H7 (cell line): ENCODE measurements at regions not wholly inside any gene's neighbourhood (a gene's known extent, or its start where the extent isn't known, plus 50 kb on each side); places are given as distances from the start of the nearest gene placed in this dataset.

Experiments used
- DNase-seq: peaks from one replicate; pipeline ENCODE4 v3.0.0; 2012
- H3K27me3 ChIP-seq: 2 replicates; pipeline ENCODE4 v1.6.0; 2011; ENCODE audit warnings: mild to moderate bottlenecking, low read length; ENCODE audit not compliant: control insufficient read depth, insufficient read depth
- H3K36me3 ChIP-seq: replicated peaks from 2 replicates; pipeline ENCODE4 v1.5.1; 2011; ENCODE audit warnings: low read length; ENCODE audit not compliant: control insufficient read depth, insufficient read depth
- H3K4me3 ChIP-seq: 2 replicates; pipeline ENCODE4 v1.5.1; 2011; ENCODE audit warnings: low read depth, mild to moderate bottlenecking, control low read depth, low read length, moderate library complexity; ENCODE audit not compliant: insufficient read depth

DNA sequence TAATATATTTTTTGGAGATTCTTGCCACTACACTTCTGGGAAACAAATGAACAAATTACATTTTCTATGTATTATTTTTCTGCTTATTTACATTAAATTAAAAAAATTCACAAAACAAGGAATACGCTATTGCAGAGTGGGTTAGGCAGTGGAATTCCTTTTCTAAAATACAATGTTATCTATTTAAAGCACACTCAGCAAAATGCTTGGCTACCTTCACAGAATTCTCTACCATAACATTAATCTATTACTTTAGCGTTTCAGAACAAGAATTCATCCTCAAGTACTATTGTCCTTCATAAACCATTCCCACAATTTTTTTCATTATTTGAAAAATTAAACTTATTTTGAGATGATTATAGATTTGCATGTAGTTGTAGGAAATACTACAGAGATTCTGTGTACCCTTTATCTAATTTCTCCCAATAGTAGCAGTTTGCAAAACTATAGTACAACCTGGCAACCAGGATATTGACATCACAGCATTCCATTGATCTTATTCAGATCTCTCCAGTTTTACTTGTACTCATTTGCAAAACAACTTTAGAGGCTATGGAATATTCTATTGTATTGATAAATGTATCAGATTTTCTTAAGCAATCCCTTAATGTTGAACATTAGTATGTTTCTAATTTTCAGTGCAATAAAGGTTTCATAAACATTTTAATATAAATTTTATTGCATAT, 120.9 kb downstream of the DLEU7 start:
- no peaks in the 10 kb centered on the region for H3K27me3 ChIP-seq
- no peak for DNase-seq
- H3K4me3 ChIP-seq, result no peak overlapping the region
- H3K36me3 ChIP-seq, result no peaks in the 10 kb centered on the region

DNA sequence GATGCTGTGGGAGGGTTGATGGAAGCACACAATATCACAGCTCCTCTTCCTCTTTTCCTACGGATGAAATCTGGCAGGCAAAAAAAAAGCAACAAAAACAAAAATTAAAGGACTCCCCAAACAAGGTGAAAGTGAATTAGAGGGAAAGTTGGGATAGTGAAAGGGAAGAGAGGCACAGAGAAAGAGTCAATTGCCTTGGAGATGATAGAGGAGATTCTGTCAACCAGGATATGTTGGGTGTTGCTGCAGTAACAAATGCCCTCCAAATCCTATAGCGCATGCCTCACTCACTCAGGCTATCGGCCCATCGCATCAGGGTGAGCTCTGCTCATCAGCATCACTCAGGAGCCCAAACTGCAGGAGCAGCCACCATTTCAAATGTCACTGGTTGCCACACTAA, 119.1 kb downstream of the DLEU7 start:
- no peak overlapping the region for H3K4me3 ChIP-seq
- DNase-seq, result no peak
- H3K36me3 ChIP-seq, result no peaks in the 10 kb centered on the region
- no peaks in the 10 kb centered on the region for H3K27me3 ChIP-seq

DNA sequence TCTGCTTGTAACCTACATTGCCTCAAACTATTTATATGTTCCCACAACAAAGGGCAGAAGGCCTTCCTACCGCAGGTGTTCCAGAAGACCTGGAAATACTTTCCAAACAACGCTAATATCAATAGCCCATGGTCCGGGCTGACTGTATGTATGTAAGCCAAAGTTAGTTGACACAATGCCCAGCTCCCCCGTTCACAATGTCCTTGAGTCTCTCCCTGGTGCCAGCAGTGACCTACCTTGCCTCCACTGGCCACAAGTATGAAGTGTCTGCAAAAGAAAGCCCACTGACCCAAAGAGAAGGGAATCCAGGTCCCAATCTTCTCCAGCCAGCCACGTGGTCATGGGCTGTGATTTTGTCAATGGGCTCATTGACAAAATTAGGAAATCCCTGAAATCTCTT, 118.6 kb downstream of the DLEU7 start:
- Histone ChIP-seq H3K4me3 (no peak overlapping the region), H3K27me3 (no peaks in the 10 kb centered on the region), H3K36me3 (no peaks in the 10 kb centered on the region)
- DNase-seq, result no peak

DNA sequence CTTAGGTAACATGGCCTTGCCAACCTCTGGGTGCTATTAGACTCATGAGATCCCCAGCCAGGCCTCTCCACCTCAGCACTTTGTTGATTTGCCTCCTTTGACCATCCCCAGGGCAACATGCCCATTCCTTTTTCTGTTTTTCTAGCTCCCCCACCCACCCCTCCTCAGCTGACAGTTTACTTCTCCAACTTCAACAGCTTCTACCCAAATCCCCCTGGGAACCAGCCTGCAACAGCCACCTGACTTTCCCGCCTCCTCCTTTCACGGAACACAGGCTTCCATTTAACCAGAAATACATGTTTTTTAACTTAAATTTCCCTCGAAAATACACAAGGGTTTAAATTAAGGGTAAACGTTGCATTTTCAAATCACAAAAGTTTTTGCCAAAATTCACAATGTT, 117.3 kb downstream of the DLEU7 start:
- no peak for DNase-seq
- Histone ChIP-seq H3K4me3 (no peak overlapping the region), H3K27me3 (no peaks in the 10 kb centered on the region), H3K36me3 (no peaks in the 10 kb centered on the region)

DNA sequence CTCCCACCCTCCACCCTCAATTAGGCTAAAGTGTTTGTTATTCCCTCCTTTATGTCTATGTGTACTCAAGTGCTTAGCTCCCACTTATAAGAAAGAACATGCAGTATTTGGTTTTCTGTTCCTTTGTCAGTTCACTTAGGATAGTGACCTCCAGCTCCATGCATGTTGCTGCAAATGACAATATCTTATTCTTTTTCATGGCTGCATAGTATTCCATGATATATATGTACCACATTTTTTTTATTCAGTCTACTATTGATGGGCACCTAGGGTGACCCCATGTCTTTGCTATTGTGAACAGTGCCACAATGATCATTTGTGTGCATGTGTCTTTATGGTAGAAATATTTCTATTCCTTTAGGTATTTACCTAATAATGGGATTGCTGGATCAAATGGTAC, 114.3 kb downstream of the DLEU7 start:
- Histone ChIP-seq H3K27me3 (no peaks in the 10 kb centered on the region), H3K4me3 (no peak overlapping the region), H3K36me3 (no peaks in the 10 kb centered on the region)
- DNase-seq, result no peak

DNA sequence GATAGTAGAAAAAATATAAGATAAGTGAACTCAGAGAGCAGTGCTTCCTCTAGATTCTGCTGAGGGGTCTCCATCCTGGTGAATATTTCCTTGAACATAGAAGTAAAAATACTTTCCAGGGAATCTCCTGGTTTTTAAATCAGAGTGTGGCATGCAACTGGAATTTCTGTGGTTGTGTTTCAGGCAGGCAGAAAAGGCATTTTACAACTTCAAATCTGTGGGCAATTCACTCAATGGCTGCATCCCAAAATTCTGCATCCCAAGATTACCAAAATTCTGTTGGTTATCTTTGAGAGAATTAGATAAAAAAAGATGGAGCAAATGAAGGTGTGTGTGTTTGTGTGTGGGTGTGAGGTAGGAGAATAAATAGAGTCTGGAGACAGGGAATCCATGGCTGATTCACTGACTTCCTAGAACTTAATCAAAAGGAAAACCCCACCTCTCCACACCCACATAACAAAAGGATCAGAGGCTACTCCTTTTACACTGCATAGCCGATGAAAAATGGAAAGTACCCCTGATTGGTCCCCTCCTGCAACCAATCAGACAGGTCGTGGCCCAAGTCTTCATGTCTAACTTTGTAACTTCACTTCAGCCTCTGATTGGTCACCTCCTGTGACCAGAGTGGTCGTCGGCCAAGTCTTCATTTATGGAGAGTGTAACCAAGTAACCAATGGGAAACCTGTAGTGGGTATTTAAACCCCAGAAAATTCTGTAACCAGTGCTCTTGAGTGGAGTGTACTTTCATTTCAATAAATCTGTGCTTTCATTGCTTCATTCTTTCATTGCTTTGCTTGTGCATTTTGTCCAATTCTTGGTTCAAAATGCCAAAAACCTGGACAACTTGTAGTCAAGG, 112.8 kb downstream of the DLEU7 start:
- no peak overlapping the region for H3K4me3 ChIP-seq
- no peak for DNase-seq
- no peaks in the 10 kb centered on the region for H3K36me3 ChIP-seq
- H3K27me3 ChIP-seq, result no peaks in the 10 kb centered on the region

DNA sequence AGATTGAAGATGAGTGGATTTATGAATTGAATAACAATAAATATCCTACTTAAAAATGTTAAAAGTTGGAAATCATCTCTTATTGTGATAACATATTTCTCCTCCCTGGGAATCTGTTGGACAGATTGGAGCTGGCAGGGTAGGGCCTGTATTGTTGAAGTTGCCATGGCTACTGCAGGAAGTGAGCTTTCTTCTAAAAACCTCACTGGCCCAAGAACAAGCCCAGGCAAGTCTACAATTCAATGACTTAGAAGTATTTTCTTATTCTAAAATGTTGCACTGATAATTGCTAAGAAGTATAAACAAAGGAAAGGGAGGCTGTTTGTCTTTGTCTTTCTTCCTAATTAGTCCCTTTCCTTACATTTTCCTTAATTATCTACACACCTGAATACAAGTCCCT, 112.1 kb downstream of the DLEU7 start:
- H3K27me3 ChIP-seq, result no peaks in the 10 kb centered on the region
- DNase-seq, result no peak
- H3K4me3 ChIP-seq, result no peak overlapping the region
- no peaks in the 10 kb centered on the region for H3K36me3 ChIP-seq

DNA sequence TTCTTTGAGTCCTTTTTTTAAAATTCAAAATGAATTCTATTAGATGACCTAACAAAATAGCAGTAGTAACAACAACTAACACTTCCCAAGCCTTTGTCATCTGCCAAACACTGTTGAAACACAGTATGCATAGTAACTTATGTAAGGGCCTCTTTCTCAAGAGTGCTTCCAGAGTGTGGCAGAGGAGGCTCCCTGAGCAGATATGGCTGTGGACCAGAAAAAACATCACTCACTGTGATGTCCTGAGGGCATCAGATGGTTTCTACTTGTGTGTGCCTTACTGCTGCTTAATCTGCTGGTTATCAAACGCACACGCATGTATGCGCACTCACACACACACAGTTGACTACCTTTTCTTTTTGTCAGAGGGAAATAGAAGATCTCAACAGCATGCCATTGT, 110.8 kb downstream of the DLEU7 start:
- H3K4me3 ChIP-seq, result no peak overlapping the region
- no peaks in the 10 kb centered on the region for H3K36me3 ChIP-seq
- DNase-seq, result no peak
- no peaks in the 10 kb centered on the region for H3K27me3 ChIP-seq

DNA sequence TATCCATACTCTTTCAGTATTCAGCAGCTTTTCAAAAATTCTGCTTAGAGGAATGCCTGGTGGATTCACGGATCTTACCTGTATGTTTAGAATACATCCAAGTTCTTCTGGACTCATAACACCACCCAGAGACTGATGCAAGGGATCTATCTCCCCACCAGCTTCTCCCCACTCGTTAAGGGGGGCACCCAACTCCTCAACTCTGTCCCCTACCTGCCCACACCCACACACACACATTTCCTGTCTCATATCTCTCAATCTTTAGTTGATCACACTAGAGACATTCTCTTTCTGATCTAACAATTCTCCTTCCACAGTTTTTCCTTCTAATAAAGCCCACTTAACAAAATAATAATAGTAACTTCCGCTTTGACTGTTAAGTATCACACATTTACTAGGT, 110.1 kb downstream of the DLEU7 start:
- Histone ChIP-seq H3K36me3 (no peaks in the 10 kb centered on the region), H3K27me3 (no peaks in the 10 kb centered on the region), H3K4me3 (no peak overlapping the region)
- DNase-seq, result no peak

DNA sequence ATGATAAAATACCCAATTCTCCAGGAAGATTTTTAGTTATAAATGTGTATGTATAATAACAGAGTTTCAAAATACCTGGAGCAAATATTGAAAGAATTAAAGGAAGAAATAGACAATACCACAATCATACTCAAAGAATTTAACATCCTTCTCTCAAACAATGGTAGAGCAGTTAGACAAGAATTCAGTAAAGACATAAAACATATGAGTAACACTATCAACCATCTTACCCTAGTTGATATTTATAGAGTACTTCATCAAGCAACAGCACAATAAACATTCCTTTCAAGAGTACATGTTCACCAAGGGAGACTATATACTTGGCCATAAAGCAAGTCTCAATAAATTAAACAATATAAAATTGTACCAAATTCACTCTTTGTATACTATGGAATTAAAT, 108.4 kb downstream of the DLEU7 start:
- DNase-seq, result no peak
- Histone ChIP-seq H3K27me3 (no peaks in the 10 kb centered on the region), H3K4me3 (no peak overlapping the region), H3K36me3 (no peaks in the 10 kb centered on the region)

DNA sequence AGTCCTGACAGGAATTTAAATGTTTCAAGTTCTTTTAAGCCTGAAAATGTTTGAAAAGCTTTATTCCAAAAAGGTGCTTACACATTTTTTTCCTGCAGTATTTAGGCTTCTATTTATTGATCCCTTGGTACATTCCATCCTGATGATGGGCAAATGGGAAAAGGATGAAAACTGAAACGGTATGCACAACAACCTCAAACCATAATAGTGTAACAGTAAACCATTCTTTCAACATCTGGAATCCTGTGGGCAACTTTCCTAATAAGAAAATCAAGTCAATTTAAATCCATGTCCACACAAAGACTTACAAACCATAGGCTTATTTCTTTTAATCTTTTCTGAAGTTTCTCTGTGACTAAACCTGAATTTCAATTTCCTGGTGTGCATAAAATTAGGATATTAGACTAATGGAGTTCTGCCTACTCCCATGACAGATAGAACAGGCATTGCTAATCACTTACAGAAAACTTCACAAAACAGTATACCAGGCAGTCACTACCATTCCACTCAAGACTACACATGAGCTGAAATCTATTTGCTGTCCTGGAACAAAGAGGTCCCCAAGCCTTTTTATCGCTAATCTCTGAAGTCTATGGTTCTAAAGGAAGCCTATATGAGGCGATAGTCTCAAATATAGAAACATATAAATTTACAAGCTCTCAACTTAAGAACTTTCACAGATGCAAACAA, 103.3 kb downstream of the DLEU7 start:
- H3K27me3 ChIP-seq, result no peaks in the 10 kb centered on the region
- H3K36me3 ChIP-seq, result no peaks in the 10 kb centered on the region
- H3K4me3 ChIP-seq, result no peak overlapping the region
- DNase-seq, result no peak

DNA sequence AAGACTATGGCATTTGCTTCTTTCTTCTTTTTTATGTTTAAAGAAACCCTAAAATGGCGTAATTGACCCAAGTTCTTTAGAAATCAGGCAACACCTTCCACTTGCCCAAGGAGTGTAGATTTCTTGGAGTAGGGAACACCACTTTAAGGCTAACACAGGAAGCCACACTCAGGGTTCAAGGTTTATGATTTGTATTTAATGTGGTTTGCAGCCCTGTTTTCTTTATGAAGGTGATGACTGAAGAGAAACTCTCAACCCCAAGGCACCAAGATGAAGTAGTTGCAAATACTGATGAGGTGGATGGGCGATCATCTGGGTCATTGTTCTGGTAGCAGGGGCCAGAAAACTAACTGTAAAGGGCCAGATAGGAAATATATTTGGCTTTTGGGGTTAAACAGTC, 101.1 kb downstream of the DLEU7 start:
- H3K27me3 ChIP-seq, result no peaks in the 10 kb centered on the region
- no peak overlapping the region for H3K4me3 ChIP-seq
- no peak for DNase-seq
- no peaks in the 10 kb centered on the region for H3K36me3 ChIP-seq

DNA sequence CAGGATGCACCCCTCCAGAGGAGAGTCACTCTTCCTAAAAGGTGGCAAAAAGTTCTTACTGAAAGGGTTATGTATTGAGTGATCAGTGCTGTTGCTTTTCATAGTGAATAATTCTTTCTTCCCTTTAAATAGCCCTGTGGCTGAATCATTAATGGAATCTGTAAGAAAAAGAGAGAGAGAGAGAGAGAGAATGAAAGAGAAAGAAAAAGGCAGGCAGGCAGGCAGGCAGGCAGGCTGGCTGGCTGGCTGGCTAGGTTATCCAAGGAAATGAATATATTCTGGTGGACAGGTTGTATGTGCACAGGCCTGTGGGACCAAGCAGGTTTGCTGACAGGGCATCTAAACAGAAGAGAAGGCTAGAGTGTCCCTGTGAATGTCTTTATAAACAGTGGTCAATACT, 100.5 kb downstream of the DLEU7 start:
- no peaks in the 10 kb centered on the region for H3K27me3 ChIP-seq
- no peaks in the 10 kb centered on the region for H3K36me3 ChIP-seq
- DNase-seq, result no peak
- no peak overlapping the region for H3K4me3 ChIP-seq

DNA sequence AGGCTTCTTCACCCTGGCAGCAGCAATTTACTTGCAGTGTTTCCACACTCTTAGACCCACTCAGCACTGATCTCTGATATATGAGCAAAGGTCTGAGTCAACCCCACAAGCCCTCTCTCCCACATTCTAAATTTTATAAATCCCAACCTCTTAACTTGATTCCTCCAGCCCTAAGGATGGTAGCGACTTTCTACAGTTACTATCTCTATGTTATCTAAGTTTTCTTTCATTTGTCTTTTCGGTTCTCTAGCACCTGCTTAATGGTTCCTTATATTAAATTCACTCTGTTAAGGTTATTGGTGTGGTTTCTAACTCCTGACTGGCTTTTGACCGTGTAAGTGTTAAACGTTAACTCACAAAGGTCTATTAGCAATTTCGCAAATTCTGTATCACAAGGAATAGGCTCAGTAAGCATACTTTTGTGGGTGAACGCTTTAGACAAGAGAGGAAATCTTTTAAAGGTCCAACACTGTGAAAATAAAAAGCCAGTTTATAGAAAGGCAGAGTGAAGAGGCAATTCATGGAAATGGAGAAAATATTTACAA, 99.3 kb downstream of the DLEU7 start:
- Histone ChIP-seq H3K27me3 (no peaks in the 10 kb centered on the region), H3K4me3 (no peak overlapping the region), H3K36me3 (no peaks in the 10 kb centered on the region)
- DNase-seq, result no peak
